A673 (cell line): ENCODE measurements at regions not wholly inside any gene's neighbourhood (a gene's known extent, or its start where the extent isn't known, plus 50 kb on each side); places are given as distances from the start of the nearest gene placed in this dataset.

Experiments used
- BruUV-seq: library from RNA; stranded (reverse); fragments of 400-500 nt; replicated peaks from 2 replicates; lab custom pipeline; 2021; lab: Mats Ljungman, UMichigan
- CTCF ChIA-PET: fragments of 300-600 bp; sonication (Branson Sonifier 250); formaldehyde crosslinking; loops from one replicate; lab custom pipeline; 2022; ENCODE audit warnings: antibody characterized with exemption; lab: Charles Lee
- POLR2A ChIA-PET: fragments of 300-600 bp; sonication (Branson Sonifier 250); formaldehyde crosslinking; loops from one replicate; lab custom pipeline; 2022; ENCODE audit warnings: antibody characterized with exemption; ENCODE audit not compliant: low non-redundant PET; lab: Charles Lee
- DNase-seq: peaks from one replicate; pipeline ENCODE4 v3.0.0-alpha.2; 2015; ENCODE audit warnings: low spot score
- H3K27ac ChIP-seq: fragments of 200-600 bp; sonication (generic); 2 replicates; pipeline ENCODE4 v1.5.1; 2016; ENCODE audit warnings: mixed run types, low read depth, mild to moderate bottlenecking, mixed read lengths, antibody characterized with exemption, low read length; ENCODE audit not compliant: poor library complexity, severe bottlenecking
- H3K27me3 ChIP-seq: fragments of 200-600 bp; sonication (generic); replicated peaks from 2 replicates; pipeline ENCODE4 v1.6.1; 2017; ENCODE audit warnings: mixed run types, low read depth, mild to moderate bottlenecking, mixed read lengths, antibody characterized with exemption, low read length; ENCODE audit not compliant: insufficient read depth, poor library complexity
- H3K36me3 ChIP-seq: fragments of 200-600 bp; sonication (generic); 2 replicates; pipeline ENCODE4 v1.6.1; 2016; ENCODE audit warnings: mixed run types, mild to moderate bottlenecking, mixed read lengths, antibody characterized with exemption, low read length; ENCODE audit not compliant: insufficient read depth, poor library complexity, severe bottlenecking
- H3K4me1 ChIP-seq: fragments of 200-600 bp; sonication (generic); 2 replicates; pipeline ENCODE4 v1.6.1; 2017; ENCODE audit warnings: mixed run types, mild to moderate bottlenecking, mixed read lengths, antibody characterized with exemption, low read length; ENCODE audit not compliant: insufficient read depth, poor library complexity, severe bottlenecking
- H3K4me3 ChIP-seq: fragments of 200-600 bp; sonication (generic); 2 replicates; pipeline ENCODE4 v1.5.1; 2016; ENCODE audit warnings: low read depth, mixed run types, mild to moderate bottlenecking, mixed read lengths, low read length; ENCODE audit not compliant: poor library complexity, severe bottlenecking
- H3K9me3 ChIP-seq: fragments of 200-600 bp; sonication (generic); 2 replicates; pipeline ENCODE4 v1.6.1; 2016; ENCODE audit warnings: mixed run types, low read depth, mild to moderate bottlenecking, mixed read lengths, antibody characterized with exemption, low read length; ENCODE audit not compliant: poor library complexity, severe bottlenecking
- CTCF ChIP-seq: fragments of 300-800, 200-600 bp; sonication (generic); conservative IDR thresholded peaks from 2 replicates; pipeline ENCODE4 v1.5.1; 2017; ENCODE audit warnings: low read depth, mild to moderate bottlenecking, antibody characterized with exemption, low read length, moderate library complexity, mixed read lengths
- EZH2 ChIP-seq: fragments of 200-600 bp; sonication (generic); IDR thresholded peaks from 2 replicates; pipeline ENCODE4 v1.6.1; 2017; ENCODE audit warnings: borderline replicate concordance, low read depth, mild to moderate bottlenecking, mixed read lengths, antibody characterized with exemption, low read length; ENCODE audit not compliant: poor library complexity, severe bottlenecking
- intact Hi-C: fragments of 100-400 bp; cut with micrococcal nuclease; formaldehyde crosslinking; loops from one replicate; pipeline ENCODE4 v1.10.0; 2022; ENCODE audit not compliant: unreplicated experiment

- DNase-seq = no peak
- POLR2A ChIA-PET = no interaction called here
- peaks cover 13% of the 10 kb centered on the region for H3K9me3 ChIP-seq
- no TSS peak for BruUV-seq
- H3K27me3 ChIP-seq = no peaks in the 10 kb centered on the region
- H3K27ac ChIP-seq = no peak overlapping the region
- TF ChIP-seq EZH2 (no peak), CTCF (no peak)
- no peaks in the 10 kb centered on the region for H3K36me3 ChIP-seq
- intact Hi-C loops = no loop called here
- CTCF ChIA-PET = no interaction called here
- no peaks in the 10 kb centered on the region for H3K4me1 ChIP-seq
- no peak overlapping the region for H3K4me3 ChIP-seq
Observed at GRCh38 chr5:100157066-100157465, 378.1 kb upstream of the FAM174A start.

GRCh38 chr5:100148239-100148638, 386.9 kb upstream of the FAM174A start:
- Histone ChIP-seq H3K27me3 (no peaks in the 10 kb centered on the region), H3K27ac (no peak overlapping the region), H3K4me1 (no peaks in the 10 kb centered on the region), H3K36me3 (no peaks in the 10 kb centered on the region), H3K4me3 (no peak overlapping the region), H3K9me3 (no peaks in the 10 kb centered on the region)
- TF ChIP-seq CTCF (no peak), EZH2 (no peak)
- no peak for DNase-seq
- intact Hi-C loops = no loop called here
- ChIA-PET CTCF (no interaction called here), POLR2A (no interaction called here)
- no TSS peak for BruUV-seq

- Histone ChIP-seq H3K27ac (no peak overlapping the region), H3K27me3 (no peaks in the 10 kb centered on the region), H3K4me3 (no peak overlapping the region), H3K36me3 (no peaks in the 10 kb centered on the region), H3K9me3 (no peaks in the 10 kb centered on the region), H3K4me1 (no peaks in the 10 kb centered on the region)
- TF ChIP-seq EZH2 (no peak), CTCF (no peak)
- DNase-seq = no peak
- CTCF ChIA-PET = no interaction called here
- BruUV-seq = no TSS peak
- intact Hi-C loops = no loop called here
- POLR2A ChIA-PET = no interaction called here
Observed at GRCh38 chr5:100142607-100143006, 392.6 kb upstream of the FAM174A start.
